ENCODE measurements at regions not wholly inside any gene's neighbourhood (a gene's known extent, or its start where the extent isn't known, plus 50 kb on each side); places are given as distances from the start of the nearest gene placed in this dataset.

DNA sequence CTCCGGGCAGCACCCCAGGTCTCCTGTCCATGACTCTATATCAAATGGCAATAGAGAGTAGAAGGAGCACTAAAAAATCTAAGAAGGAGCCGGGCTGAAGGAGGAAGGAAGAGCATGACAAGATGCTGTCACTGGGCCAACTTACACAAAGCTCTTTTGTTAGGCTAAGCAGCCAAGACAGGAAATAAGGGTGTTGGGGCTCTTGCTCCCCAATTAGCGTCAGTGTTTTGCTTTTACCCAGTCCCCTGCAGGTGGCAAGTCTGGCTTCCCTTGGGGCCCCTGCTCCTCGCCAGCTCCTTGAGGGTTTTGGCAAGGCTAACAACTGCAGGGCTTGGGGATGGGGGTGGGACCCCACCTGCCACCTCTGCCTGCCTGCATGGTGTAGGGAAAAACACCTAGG is 120.5 kb downstream of the CCT6B start:
- H3K27me3 ChIP-seq = no peaks in the 10 kb centered on the region
- 35% methylated on average over 3 of the region's 4 CpGs for WGBS (ENCODE audit: insufficient coverage, low coverage, low lambda C conversion rate, missing lambda C conversion rate)
- ATAC-seq (no peak), DNase-seq (no peak)
- intact Hi-C loops (cut with DNase I) = no loop called here
- H3K4me1 ChIP-seq = no peaks in the 10 kb centered on the region
- no peaks in the 10 kb centered on the region for H3K36me3 ChIP-seq
- no peak overlapping the region for H3K27ac ChIP-seq
- TF ChIP-seq, protein P1, sequence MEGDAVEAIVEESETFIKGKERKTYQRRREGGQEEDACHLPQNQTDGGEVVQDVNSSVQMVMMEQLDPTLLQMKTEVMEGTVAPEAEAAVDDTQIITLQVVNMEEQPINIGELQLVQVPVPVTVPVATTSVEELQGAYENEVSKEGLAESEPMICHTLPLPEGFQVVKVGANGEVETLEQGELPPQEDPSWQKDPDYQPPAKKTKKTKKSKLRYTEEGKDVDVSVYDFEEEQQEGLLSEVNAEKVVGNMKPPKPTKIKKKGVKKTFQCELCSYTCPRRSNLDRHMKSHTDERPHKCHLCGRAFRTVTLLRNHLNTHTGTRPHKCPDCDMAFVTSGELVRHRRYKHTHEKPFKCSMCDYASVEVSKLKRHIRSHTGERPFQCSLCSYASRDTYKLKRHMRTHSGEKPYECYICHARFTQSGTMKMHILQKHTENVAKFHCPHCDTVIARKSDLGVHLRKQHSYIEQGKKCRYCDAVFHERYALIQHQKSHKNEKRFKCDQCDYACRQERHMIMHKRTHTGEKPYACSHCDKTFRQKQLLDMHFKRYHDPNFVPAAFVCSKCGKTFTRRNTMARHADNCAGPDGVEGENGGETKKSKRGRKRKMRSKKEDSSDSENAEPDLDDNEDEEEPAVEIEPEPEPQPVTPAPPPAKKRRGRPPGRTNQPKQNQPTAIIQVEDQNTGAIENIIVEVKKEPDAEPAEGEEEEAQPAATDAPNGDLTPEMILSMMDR (IDR thresholded peaks at IDR 0.05) = no peak
- no peak for TF ChIP-seq POLR2A (IDR thresholded peaks at IDR 0.05)
- no peaks in the 10 kb centered on the region for H3K9me3 ChIP-seq
- no peak overlapping the region for H3K4me3 ChIP-seq

DNA sequence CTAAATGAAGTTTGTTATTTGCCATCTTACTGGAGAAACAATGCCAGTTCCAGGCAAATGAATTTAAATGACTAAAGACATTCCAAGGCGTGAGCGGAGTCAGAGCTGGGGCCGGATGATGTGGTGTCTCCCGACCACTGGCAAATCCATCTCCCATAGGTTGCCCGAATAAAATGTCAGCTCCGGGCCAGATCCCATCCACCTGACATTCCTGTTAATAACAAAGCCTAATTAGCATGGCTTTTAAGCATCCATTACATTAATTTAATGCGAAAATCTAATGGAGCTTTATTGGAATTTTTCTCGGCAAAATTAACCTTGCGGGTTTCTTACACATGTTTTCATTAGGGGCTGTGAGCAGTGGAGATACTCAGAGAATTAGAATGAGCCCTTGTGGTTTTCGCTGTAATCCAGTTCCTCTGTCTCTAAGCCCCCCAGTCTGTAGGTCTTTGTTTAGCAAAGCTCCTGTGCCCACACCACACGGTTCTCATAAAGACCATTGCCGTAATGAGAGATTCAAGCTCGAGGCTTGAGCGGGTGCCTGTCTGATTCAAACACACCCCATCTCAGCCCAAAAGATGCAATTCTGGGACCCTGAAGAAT is 123.3 kb downstream of the CCT6B start:
- 70% methylated on average over 13 of the region's 14 CpGs for WGBS (ENCODE audit: insufficient coverage, low coverage, low lambda C conversion rate, missing lambda C conversion rate)
- no peak overlapping the region for H3K4me3 ChIP-seq

DNA sequence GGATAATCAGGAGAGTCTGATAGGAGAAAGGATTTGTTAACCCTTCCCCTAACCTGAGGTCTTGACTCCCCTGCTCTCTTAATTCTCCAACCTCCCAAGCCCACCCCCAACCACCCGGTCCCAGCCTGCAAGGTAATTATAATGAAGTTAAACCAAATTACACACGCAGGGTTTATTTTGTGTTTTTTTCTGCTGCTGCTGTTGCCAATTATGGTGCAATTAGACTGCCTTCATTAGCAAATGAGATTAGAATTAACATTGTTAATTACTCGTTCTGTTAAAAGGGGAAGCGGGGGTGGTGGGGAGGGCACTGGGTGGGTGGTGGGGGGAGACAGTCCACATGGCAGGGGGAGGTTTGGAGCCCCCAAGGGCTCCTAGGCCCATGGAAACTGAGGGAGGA is 128.9 kb downstream of the CCT6B start:
- no peaks in the 10 kb centered on the region for H3K36me3 ChIP-seq
- H3K27me3 ChIP-seq = no peaks in the 10 kb centered on the region
- H3K4me3 ChIP-seq = no peak overlapping the region
- intact Hi-C loops (cut with DNase I) = no loop called here
- no peaks in the 10 kb centered on the region for H3K4me1 ChIP-seq
- H3K9me3 ChIP-seq = no peaks in the 10 kb centered on the region
- TF ChIP-seq, protein P1 (IDR thresholded peaks at IDR 0.05) = no peak
- no peak for TF ChIP-seq POLR2A (IDR thresholded peaks at IDR 0.05)
- DNase-seq (no peak), ATAC-seq (no peak)
- WGBS (ENCODE audit: insufficient coverage, low coverage, low lambda C conversion rate, missing lambda C conversion rate) = 12% methylated on average over 4 of the region's 4 CpGs
- no peak overlapping the region for H3K27ac ChIP-seq

More for the DNA sequence above, 123.3 kb downstream of the CCT6B start:
- Histone ChIP-seq H3K4me1 (no peaks in the 10 kb centered on the region), H3K27ac (no peak overlapping the region), H3K9me3 (no peaks in the 10 kb centered on the region), H3K36me3 (no peaks in the 10 kb centered on the region), H3K27me3 (no peaks in the 10 kb centered on the region)
- DNase-seq (no peak), ATAC-seq (no peak)
- TF ChIP-seq POLR2A (IDR thresholded peaks at IDR 0.05) = no peak
- TF ChIP-seq, protein P1 (IDR thresholded peaks at IDR 0.05) = no peak
- intact Hi-C loops (cut with DNase I) = no loop called here

DNA sequence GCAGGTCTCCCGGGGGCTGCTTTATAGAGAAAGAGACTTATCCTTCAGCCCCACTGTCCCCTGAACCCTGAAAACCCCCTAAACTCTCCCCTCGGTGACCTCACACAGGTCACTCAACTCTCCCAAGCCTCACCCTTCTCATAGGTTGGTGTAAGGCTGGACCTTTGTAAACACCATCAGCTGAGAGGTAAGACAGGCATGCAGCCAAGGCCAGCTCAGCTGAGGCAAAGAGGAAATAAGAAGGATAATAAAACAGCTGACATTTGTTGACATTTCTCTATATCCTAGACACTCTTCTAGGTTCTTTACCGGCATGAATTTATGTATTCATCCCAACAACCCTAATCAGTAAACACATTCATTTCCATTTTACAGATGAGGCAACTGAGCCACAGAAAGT is 134.3 kb downstream of the CCT6B start:
- H3K4me3 ChIP-seq = no peak overlapping the region
- DNase-seq (no peak), ATAC-seq (no peak)
- H3K9me3 ChIP-seq = no peaks in the 10 kb centered on the region
- intact Hi-C loops (cut with DNase I) = no loop called here
- no peak for TF ChIP-seq POLR2A (IDR thresholded peaks at IDR 0.05)
- TF ChIP-seq, protein P1 (IDR thresholded peaks at IDR 0.05) = no peak
- no peak overlapping the region for H3K27ac ChIP-seq
- no peaks in the 10 kb centered on the region for H3K36me3 ChIP-seq
- no peaks in the 10 kb centered on the region for H3K27me3 ChIP-seq
- no peaks in the 10 kb centered on the region for H3K4me1 ChIP-seq
- 57% methylated on average over 2 of the region's 3 CpGs for WGBS (ENCODE audit: insufficient coverage, low coverage, low lambda C conversion rate, missing lambda C conversion rate)

DNA sequence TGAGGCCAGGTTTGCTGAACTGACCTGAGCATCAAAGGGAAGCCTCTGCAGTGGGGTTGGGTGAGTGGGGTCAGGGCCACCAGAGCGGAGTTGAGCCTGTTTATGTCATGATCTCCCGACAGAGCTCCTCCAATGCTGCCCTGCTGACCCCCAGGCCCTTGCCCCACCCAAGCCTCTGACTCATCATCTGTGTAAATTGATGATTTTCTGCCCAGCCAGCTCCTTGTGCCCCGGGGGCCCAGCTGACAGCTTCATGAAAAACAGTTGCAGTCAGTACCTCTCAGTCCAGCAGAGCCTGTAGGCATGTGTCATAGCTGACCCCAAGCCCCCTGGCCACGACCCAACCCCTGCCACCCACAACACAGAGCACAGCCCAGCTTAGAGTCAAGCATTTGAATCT is 134.9 kb downstream of the CCT6B start:
- Histone ChIP-seq H3K4me3 (no peak overlapping the region), H3K36me3 (no peaks in the 10 kb centered on the region), H3K27ac (no peak overlapping the region), H3K27me3 (no peaks in the 10 kb centered on the region), H3K4me1 (no peaks in the 10 kb centered on the region), H3K9me3 (no peaks in the 10 kb centered on the region)
- WGBS (ENCODE audit: insufficient coverage, low coverage, low lambda C conversion rate, missing lambda C conversion rate) = 40% methylated on average over 1 of the region's 4 CpGs
- DNase-seq (no peak), ATAC-seq (no peak)
- no peak for TF ChIP-seq POLR2A (IDR thresholded peaks at IDR 0.05)
- TF ChIP-seq, protein P1 (IDR thresholded peaks at IDR 0.05) = no peak
- intact Hi-C loops (cut with DNase I) = no loop called here

Measured in right lobe of liver (tissue), 6 donors.